Panc1 (cell line): ENCODE measurements at regions not wholly inside any gene's neighbourhood (a gene's known extent, or its start where the extent isn't known, plus 50 kb on each side); places are given as distances from the start of the nearest gene placed in this dataset.

Source experiments
- CTCF ChIP-seq: fragments of 450-650 bp; IDR thresholded peaks from 2 replicates; pipeline ENCODE4 v1.5.1; 2017; ENCODE audit warnings: mild to moderate bottlenecking
- POLR2AphosphoS5 ChIP-seq: IDR thresholded peaks from 2 replicates; pipeline ENCODE4 v1.6.1; 2012; ENCODE audit warnings: mild to moderate bottlenecking, low read depth, low read length, moderate library complexity

GRCh38 chr2:194486326-194486725 is 1170.7 kb upstream of the SLC39A10 start:
- no peak for TF ChIP-seq CTCF
- TF ChIP-seq POLR2AphosphoS5, result no peak
